ENCODE measurements at regions not wholly inside any gene's neighbourhood (a gene's known extent, or its start where the extent isn't known, plus 50 kb on each side); places are given as distances from the start of the nearest gene placed in this dataset.

GRCh38 chr21:16305686-16306085, 575.9 kb downstream of the USP25 start:
- peak; percentile 54 for DNase-seq (ENCODE audit: low spot score)

- no peak for DNase-seq (ENCODE audit: low spot score)
Measured at GRCh38 chr21:16307256-16307655, 577.5 kb downstream of the USP25 start.

GRCh38 chr21:16308269-16308668, 578.5 kb downstream of the USP25 start:
- DNase-seq (ENCODE audit: low spot score), result peak; percentile 34

GRCh38 chr21:16309250-16309971, 579.6 kb downstream of the USP25 start:
- peak; percentile 61 for DNase-seq (ENCODE audit: low spot score)

GRCh38 chr21:16310176-16310575, 580.4 kb downstream of the USP25 start:
- peak; percentile 35 for DNase-seq (ENCODE audit: low spot score)

- DNase-seq (ENCODE audit: low spot score), result no peak
Measured at GRCh38 chr21:16311229-16311628, 581.4 kb downstream of the USP25 start.

- no peak for DNase-seq (ENCODE audit: low spot score)
Measured at GRCh38 chr21:16312321-16312720, 582.5 kb downstream of the USP25 start.

GRCh38 chr21:16315223-16315622, 585.4 kb downstream of the USP25 start:
- DNase-seq (ENCODE audit: low spot score), result no peak

GRCh38 chr21:16318651-16319300, 589.0 kb downstream of the USP25 start:
- no peak for DNase-seq (ENCODE audit: low spot score)

- no peak for DNase-seq (ENCODE audit: low spot score)
Measured at GRCh38 chr21:16320110-16320509, 590.3 kb downstream of the USP25 start.

GRCh38 chr21:16322454-16322853, 592.7 kb downstream of the USP25 start:
- DNase-seq (ENCODE audit: low spot score), result no peak

- DNase-seq (ENCODE audit: low spot score), result no peak
Measured at GRCh38 chr21:16323596-16323995, 593.8 kb downstream of the USP25 start.

- DNase-seq (ENCODE audit: low spot score), result no peak
Measured at GRCh38 chr21:16324630-16325029, 594.8 kb downstream of the USP25 start.

GRCh38 chr21:16330082-16330907, 600.5 kb downstream of the USP25 start:
- DNase-seq (ENCODE audit: low spot score), result peak; percentile 92

GRCh38 chr21:16330908-16331268, 601.1 kb downstream of the USP25 start:
- no peak for DNase-seq (ENCODE audit: low spot score)

GRCh38 chr21:16337266-16337665, 607.5 kb downstream of the USP25 start:
- DNase-seq (ENCODE audit: low spot score), result no peak

GRCh38 chr21:16342932-16343331, 613.1 kb downstream of the USP25 start:
- no peak for DNase-seq (ENCODE audit: low spot score)

GRCh38 chr21:16343776-16344175, 614.0 kb downstream of the USP25 start:
- DNase-seq (ENCODE audit: low spot score), result no peak

GRCh38 chr21:16345757-16346156, 616.0 kb downstream of the USP25 start:
- no peak for DNase-seq (ENCODE audit: low spot score)

GRCh38 chr21:16347223-16347622, 617.4 kb downstream of the USP25 start:
- no peak for DNase-seq (ENCODE audit: low spot score)

- DNase-seq (ENCODE audit: low spot score), result no peak
Measured at GRCh38 chr21:16353764-16354163, 624.0 kb downstream of the USP25 start.

- DNase-seq (ENCODE audit: low spot score), result no peak
Measured at GRCh38 chr21:16357994-16358393, 628.2 kb downstream of the USP25 start.

- no peak for DNase-seq (ENCODE audit: low spot score)
Measured at GRCh38 chr21:16358784-16359183, 629.0 kb downstream of the USP25 start.

Measured in Ammon's horn (tissue), 1 donor.